ENCODE measurements at regions not wholly inside any gene's neighbourhood (a gene's known extent, or its start where the extent isn't known, plus 50 kb on each side); places are given as distances from the start of the nearest gene placed in this dataset.
A peak's percentile ranks its signal among the peaks of the same experiment; 100 is the strongest.

DNA sequence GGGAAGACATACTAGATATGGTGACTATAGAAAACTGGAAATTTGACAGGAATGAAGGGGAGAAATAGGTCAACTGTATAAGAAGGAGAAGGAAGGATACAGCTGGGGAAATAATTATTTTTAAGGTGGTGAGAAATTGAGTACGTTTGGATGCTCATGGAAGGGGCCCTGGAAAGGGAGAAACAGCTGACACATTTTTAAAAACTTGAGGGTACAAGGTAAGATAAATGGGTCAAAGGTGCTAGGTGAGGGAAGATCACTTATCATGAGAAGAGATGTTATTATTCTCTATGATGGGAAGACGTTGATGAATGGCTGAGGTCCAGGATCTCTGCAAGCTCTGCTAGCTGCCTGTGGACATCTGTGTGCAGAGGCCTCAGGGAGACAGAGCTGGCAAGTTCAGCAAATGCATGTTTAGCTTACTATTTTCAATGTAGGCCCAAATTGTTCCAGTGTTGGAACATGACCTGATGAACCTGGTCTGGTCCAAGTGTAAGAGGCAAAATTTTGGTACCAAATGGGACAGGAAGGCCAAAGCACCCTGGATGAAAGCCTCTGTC is 181.7 kb downstream of the MTRR start:
- no peak for DNase-seq

GRCh38 chr5:8053270-8053669 is 184.3 kb downstream of the MTRR start:
- no peak for DNase-seq

GRCh38 chr5:8057769-8058168 is 188.8 kb downstream of the MTRR start:
- peak; percentile 63 for DNase-seq

DNA sequence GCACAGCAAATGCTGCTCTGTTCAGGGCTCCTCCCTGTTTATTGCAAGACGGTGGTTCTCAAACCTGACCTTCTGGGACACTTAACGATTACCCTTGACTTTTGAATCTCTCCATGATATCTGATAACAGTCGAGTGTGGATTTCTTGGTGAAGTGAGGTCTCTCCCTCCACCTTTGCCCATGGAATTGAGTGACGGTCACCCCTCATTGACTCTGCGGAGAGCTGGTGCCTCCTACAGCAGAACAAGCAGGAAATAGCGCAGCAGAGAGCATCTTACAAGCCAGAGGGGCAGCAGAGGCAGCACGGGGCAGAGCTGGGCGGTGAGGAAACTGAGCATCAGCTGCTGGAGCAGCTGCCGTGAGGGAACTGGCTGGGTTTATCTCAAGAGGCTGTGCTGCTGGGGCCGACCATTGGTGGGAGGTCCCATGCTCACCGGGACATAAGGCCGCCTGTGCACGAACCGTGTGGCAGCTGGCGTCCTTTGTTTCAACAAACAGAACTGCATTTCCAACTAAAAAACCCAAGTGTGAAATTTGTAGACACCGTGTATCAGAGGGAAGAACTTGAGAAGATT is 189.8 kb downstream of the MTRR start:
- no peak for DNase-seq

DNA sequence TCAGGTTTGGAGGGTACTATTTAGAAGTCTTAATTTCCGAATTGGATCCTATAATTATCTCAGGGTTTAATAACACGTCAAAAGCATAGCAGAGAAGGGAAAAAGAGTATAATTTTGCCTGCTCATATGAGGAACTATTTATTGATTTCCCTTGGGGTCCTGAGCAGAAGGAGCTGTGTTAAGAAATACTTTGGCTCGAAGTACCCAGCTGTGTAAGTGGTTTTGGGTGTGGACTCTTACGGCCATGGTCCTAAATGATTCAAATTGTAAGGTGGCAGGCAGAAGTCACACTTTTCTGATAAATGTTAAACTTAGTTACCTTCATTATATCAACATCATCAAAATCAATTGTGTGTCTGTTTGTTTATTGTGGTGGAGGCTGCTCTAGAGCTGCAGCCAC is 190.4 kb downstream of the MTRR start:
- no peak for DNase-seq

- DNase-seq, result no peak
Measured at GRCh38 chr5:8060235-8060952, 191.4 kb downstream of the MTRR start.

DNA sequence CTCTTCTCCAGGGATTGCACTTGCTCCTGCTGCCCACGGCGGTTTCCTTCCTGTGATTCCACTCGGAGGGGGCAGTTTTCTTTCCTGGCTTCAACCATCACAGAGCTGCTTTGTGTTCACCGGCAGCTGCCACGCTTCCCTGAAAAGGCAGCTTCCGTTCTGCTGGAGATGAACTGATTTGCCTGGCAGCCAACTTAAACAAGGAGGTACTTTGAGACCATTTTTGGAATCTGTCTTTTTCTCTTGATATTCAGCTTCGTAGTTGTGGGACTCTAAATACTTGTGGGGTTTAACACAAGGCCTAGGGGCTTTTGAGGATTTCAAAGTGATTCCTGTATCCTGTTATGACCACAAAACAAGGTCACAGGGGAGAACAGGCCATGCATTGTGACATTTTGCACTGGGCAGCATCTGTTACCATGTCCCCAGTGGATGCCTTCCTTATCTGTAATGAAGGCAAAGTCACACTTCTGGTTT is 192.0 kb downstream of the MTRR start:
- DNase-seq, result no peak

GRCh38 chr5:8062521-8062920 is 193.6 kb downstream of the MTRR start:
- DNase-seq, result no peak

DNA sequence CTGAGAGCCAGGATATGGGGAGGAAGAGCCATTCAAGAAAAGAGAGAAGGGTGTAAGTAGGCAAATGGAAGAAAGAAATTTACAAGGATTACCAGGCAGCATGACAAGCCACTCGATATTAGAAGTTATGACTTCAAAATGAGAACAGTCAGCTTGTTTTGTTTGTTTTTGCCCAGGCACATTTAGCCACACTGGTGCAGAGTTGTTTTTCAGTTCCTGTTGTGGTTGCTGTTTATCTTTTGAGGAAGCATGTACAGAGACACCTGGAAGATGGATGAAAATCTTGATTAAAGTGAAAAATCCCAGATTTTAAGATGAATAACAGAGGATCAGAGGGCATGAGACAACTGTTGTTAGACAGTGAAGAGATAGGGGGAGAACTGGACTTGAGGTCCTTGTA is 199.1 kb downstream of the MTRR start:
- DNase-seq, result no peak

DNA sequence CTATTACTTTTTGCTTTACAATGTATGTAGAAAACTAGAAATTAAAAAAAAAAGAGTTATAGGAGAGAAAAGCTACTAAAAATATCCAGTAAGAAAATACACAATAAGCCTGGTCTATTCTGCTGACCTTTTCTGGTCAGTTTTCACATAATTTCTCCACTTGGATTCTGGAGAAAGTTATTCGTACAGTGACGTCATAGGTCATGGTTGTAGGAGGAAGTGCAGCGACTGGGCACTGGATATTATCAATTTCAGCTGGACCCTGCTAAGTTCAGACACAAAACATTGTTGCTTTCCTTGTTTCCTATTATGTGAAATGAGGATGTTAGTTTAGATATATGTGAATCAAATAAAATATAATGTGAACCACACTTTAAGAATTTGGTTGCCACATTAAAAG is 201.2 kb downstream of the MTRR start:
- DNase-seq, result no peak

GRCh38 chr5:8079056-8079455 is 210.1 kb downstream of the MTRR start:
- DNase-seq, result no peak

- DNase-seq, result no peak
Measured at GRCh38 chr5:8081179-8081578, 212.2 kb downstream of the MTRR start.

- no peak for DNase-seq
Measured at GRCh38 chr5:8093669-8094068, 224.7 kb downstream of the MTRR start.

- DNase-seq, result no peak
Measured at GRCh38 chr5:8094304-8094703, 225.4 kb downstream of the MTRR start.

- DNase-seq, result no peak
Measured at GRCh38 chr5:8097146-8097545, 228.2 kb downstream of the MTRR start.

DNA sequence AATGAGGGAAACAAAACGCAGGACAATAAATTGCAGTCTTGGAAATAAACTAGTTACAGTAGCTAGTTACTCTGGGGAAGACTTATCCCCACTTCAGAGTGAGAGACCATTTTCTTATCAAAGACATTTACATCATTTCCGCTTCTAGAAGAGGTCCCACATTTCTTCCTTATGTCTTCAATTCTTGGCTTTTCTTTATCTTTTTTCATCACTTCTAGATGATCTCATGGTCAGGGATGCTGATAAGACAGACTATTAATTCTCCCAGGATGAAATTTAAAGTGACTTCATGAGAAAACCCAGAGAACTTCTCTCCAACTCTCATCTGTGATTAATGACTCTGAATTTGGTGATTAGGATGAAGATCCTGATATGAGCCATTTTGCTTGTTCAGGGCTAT is 229.1 kb downstream of the MTRR start:
- DNase-seq, result no peak

- no peak for DNase-seq
Measured at GRCh38 chr5:8102714-8103113, 233.8 kb downstream of the MTRR start.

- DNase-seq, result no peak
Measured at GRCh38 chr5:8114597-8115266, 245.8 kb downstream of the MTRR start.

DNA sequence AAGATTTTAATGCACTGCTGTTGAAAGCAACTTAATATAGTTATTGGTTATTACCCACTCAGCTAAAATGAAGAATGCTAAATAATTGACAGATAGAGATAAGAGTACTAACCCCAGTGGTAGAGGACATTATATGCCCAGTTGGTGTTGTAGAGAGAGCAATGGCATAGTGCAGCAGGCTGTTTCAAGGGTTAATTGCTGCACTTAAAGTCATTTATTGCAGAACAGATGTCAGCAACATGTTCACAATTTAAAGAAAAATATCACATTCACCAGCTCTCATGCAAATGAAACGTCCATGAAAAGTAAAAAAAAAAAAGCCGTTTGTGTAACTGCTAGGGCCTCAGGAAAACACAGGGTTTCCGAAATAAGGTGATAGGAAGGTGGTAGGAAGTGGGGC is 254.6 kb downstream of the MTRR start:
- DNase-seq, result no peak

GRCh38 chr5:8134609-8135008 is 265.7 kb downstream of the MTRR start:
- DNase-seq, result no peak

DNA sequence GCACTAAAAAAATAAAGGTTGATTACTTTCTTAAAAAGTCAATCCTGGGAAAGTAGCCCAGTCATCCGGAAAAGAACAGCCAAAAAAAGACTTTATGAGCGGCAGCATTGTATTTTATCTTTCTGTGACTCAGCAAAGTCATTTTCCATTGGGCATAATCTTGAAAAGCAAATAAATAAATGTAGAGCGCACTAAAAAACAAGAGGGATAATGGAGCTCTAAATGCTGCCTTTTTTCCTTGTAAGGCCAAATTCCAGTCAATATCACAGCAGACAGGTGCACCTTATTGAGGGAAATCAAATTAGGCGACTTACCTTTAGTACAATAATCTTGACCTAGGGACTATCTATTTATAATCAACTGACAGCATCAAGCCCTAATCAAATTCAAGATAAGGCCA is 266.8 kb downstream of the MTRR start:
- no peak for DNase-seq

GRCh38 chr5:8136271-8136670 is 267.3 kb downstream of the MTRR start:
- no peak for DNase-seq

DNA sequence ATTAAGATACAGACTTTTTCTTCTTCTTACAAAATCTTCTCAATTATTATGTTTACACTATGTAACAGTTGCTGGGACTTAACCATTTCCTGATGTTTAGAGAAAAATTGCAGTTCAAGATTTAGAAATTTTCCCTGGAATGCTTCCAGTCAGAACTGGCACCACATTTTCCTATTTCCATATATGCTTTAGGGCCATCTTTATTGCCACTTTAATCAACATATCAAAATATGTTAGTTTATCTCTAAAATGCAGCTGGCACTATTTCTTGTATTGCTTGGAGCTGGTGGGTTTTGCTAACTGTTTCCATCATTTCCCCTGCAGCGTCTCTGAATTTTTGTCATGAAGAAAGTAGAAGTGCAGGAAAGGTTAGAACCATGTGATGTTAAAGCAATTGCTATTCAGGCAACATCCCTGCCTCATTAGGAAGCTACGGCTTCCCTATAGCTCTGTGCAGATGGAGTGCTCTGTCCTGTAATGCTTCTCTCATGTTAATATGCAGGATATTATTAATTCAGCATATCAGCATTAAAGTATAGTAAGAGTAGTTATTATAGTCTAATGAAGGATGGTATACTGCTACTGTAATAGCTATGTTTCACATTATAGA is 269.1 kb downstream of the MTRR start:
- DNase-seq, result no peak

- DNase-seq, result no peak
Measured at GRCh38 chr5:8138884-8139283, 269.9 kb downstream of the MTRR start.
